CD4-positive, alpha-beta T cell treated with Interleukin-6 for 4 hours (primary cell): ENCODE measurements at regions not wholly inside any gene's neighbourhood (a gene's known extent, or its start where the extent isn't known, plus 50 kb on each side); places are given as distances from the start of the nearest gene placed in this dataset.
"Not testable (repeated sequence)": the region's sequence is repeated elsewhere in the genome, so short reads cannot be mapped to it uniquely, and the experiment has no call there.

Experiments
- DNase-seq: peaks from one replicate; pipeline ENCODE4 v3.0.0-alpha.2; 2020; ENCODE audit warnings: mixed read lengths

DNA sequence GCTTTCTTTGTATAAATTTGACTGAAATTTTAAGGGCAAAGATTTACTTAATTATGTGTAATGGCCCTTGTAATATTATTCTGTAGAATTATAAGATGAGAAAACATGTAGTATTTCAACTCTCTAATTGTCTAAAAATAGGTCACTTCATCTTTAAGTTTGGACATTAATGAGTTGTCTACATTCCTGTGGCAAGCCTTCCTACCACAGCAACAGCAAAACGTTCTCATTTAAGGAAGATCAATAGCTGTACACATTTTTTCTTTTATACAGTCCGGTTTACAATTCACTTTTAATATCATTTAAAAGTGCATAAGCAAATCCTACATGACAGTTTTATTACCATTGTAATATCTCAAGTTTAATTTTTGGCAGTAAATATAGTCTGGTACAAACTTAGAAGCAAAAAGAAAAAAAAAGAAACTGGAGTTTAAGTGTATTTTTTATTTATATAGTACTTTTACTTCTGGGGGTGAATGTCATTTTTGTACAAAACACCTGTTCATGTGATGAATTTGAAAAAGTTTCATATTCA lies 501.8 kb downstream of the ZPLD1 start:
- no peak for DNase-seq

DNA sequence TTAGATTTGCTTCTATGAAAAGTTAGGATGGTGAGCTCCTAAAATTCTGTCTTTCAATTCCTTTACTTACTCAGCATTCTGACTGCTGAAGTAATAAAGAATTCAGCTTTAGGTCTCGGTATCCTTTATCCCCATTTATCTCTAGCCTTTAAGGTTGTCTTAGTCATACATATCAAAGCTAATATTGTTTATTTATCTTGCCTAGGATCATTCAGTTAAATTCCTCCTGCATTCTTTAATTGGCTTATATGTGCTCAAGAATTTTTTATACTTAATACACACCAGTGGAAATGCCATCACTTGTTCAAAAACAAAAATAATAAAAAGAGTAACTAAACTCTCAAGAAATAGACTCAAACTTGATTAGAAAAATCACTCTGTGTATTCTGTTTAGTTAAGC lies 507.0 kb downstream of the ZPLD1 start:
- no peak for DNase-seq

DNA sequence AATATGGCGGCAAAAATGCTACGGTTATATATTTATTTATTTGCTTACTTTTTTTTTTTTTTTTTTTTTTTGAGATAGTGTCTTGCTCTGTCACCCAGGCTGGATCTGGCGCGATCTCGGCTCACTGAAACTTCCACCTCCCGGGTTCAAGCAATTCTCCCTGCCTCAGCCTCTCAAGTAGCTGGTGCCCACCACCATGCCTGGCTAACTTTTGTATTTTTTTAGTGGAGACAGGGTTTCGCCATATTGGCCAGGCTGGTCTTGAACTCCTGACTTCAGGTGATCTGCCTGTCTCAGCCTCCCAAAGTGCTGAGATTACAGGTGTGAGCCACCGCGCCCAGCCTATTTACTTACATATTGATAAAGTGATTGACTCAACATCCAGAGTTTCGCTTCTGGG lies 511.6 kb downstream of the ZPLD1 start:
- not testable (repeated sequence) for DNase-seq

DNA sequence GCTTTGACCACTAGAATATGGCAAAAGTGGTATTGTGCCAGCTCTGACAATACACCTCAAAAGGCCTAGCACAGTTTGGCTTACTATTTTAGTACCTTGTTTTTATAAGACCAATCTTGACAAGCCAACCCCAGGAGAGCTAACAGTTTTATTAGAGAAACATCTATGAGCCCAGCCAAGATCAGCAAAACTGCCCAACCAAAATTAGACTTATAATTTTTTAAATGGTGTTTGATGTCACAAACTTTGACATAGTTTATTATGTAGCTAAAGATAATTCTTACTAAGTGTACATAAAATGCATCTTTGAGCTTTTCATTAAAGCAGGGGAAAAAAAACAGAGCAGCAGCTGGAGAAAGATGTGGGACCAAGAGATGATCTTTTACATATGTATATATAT lies 537.5 kb downstream of the ZPLD1 start:
- no peak for DNase-seq

DNA sequence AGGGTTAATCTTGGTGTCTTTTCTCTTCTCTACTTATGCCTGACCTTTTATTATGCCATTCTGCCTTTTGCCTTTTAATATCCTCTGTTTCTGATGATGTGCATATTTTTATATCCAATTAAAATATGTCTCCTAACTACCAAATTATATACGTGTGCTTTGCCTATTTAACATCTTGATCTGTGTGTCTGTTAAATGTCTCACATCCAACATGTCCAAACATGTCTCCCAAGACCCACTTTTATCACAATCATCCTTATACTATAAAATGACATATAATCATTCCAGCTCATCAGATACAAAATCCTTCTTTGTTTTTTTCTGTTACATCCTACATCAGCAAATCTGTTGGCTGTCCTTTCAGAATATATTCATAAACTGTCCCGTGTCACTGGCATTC lies 539.5 kb downstream of the ZPLD1 start:
- DNase-seq = no peak

DNA sequence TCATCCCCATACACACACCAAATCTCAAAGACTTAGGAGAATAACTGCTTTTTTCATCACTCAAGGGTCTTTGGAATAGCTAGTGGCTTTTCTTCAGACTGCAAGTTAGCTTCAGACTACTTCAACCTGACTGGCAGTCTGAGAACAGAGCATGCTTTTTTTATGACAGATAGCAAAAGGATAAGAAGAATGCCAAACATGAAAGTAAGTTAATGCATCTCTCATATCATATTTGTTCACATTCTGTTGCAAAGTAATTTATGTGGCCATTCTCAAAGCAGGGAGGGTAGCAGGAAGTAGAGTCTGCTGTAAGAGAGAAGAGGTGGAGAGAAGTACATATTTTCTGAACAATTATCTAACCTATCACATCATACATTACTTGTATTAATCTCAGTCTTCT lies 544.4 kb downstream of the ZPLD1 start:
- DNase-seq = no peak

DNA sequence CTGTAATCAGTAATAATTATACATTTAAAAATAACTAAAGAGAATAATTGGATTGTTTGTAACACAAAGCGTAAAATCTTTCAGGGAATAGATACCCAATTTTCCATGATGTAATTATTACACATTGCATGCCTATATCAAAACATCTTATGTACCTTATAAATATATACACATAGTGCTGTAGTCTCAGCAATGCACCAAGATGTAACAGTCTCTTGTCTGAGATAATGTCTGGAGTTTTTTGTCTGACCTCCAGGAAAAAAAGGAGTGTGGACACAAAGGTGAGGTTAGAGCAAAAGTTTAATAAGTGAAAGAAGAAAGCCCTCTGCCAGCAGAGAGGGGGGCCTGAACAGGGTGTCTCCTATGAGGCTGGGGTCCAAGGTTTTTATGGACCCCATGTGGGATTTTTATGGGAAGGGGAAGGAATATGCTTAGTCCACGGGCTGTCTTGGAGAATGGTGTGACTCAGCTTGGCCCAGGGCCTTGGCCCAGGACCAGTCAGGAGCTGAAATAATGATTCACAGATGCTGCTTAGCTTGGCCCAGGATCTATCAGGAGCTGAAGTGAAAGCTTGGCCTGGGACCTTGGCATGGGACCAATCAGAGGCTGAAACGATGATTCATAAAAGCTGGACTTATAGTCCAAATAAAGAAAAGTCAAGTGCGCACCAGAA lies 545.0 kb downstream of the ZPLD1 start:
- DNase-seq = no peak

DNA sequence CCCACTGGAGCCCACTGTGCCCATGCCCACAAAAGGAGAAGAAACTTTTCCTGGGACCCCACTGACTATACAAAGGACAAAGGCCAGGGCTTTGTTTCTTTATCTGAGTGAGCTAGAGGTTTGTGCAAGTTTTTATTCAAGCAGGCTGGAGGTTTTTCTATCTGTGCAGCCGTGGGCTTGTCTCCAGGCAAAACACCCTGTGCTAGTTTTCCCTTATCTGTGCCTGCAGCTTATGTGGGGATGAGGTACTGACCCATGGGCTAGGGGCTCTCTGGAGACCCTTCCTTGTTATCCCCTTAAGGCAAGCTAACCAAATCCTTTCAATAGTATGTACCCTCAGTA lies 545.5 kb downstream of the ZPLD1 start:
- DNase-seq = no peak

DNA sequence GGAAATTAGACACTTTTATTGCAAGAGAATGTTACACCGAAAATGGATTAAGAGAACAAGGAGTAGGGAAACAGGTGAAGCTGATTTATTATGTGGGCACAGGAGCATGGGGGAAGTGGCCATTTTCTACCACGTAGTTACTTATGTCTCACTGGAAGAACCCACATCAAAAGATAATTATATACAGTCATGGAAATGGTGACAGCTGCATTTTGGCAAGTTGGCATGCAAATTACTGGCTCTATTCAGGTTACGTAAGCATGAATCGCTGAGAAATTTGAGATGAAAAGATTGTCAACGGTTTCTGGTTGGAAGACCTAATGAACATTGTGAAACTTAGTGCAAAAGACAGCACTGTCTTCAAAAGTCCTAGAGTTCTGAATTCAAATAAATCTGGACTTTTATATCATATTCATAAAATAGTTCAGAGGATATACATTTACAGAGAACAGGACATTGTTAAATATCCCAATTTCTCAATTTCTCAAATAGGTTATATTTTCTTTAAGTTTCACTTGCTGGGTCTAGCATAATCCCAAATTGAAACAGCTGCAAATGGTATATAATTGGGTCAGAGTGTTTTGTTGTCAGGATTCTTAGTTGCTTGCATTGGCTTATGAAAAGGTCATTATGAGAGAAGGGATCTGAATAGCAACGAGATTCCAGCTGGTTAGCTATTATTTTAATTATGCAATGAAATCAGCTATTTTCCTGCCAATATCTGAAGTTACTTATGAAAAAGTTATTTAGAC lies 567.8 kb downstream of the ZPLD1 start:
- no peak for DNase-seq

DNA sequence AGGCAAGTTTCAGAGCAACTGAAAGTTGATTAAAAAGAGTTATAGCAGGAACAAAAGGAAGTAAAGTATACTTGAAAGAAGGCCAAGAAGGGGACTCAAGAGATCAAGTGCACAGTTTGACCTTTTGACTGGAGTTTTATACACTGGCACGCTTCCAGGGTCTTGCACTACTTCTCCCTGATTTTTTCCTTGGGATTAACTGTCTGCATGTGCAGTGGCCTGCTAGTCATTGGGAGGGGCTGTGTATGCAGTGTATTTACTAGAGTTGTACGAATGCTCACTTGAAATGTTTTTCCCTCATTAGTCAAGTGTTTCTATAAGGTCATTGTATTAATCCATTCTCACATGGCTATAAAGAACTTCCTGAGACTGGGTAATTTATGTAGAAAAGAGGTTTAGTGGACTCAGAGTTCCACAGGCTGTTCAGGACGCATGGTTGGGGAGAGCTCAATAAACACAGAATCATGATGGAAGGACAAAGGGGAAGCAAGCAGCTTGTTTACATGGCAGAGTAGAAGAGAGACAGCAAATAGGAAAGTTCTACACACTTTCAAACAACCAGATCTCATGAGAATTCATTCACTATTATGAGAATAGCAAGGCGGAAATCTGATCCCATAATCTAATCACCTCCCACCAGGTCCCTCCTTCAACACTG lies 571.8 kb downstream of the ZPLD1 start:
- no peak for DNase-seq

DNA sequence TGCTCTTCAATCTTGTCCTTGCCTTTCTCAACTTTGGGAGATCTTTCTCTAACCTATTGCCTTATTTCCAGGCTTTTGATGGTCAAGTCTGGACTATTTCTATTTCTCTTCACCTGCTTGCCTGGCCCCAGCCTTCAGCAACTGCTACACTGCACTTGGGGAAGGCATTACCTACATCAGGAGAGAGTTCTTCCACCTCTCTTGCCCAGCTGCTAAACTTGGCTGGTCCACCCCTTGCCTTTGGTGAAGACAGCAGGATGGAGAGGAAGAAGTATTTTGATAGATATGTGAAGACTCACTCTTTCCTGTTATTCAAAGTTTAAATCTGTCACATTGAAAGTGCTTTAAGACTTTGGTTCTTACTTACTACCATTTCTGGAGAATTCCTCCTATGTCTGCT lies 574.8 kb downstream of the ZPLD1 start:
- DNase-seq = no peak

DNA sequence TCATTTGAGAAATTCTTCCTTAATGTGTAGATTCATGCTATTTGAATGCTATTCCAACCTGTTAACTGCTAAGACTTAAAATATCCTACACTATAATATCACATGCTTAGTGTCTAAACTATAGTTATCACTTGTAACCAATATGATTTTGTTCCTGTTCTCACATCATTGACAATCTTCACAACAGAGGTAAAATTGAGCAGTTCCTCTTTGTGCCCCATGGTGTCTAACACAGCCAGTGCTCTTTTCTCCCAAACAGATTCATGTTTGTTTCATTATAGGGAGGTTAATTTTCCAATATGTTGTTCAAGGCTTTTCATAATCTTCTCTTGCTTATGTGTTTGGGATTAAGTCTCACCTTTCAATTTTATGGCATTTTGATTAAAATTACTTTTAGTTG lies 591.1 kb downstream of the ZPLD1 start:
- no peak for DNase-seq

DNA sequence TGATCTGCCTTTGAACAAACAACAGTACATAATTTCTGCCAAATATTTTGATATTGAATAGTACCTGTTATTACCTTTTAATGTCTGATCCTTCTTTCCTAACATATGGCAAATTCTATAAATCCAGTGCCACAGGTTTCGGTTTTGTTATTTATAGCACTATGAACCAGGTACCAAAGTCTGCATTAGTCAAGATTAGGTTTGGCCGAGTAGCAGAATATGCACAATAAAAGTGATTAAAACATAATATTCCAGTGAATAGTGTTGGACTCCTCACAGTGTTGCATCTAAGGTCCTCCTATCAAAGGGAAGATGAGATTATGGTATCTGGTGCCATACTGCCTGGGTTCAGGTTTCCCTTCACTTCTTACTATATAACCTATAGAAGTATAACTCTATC lies 599.0 kb downstream of the ZPLD1 start:
- DNase-seq = no peak

DNA sequence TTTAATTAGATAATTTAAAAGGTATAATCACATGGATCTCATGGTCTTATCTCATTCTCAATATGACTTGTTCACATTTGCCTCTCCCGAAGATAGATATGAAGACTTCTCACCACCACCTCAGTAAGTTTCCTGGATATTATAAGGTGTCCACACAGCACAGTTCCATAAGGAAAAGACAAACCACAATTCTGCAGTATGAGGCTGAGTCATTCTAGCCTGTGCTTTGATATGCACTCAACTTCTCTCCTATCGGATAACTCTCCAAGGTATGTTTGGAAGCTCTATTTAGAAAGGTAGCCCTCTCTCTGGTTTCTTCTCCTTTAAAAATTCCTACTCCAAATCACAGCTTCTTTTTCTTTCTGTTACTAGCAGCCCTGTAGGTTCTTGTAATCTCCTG lies 612.8 kb downstream of the ZPLD1 start:
- DNase-seq = no peak

DNA sequence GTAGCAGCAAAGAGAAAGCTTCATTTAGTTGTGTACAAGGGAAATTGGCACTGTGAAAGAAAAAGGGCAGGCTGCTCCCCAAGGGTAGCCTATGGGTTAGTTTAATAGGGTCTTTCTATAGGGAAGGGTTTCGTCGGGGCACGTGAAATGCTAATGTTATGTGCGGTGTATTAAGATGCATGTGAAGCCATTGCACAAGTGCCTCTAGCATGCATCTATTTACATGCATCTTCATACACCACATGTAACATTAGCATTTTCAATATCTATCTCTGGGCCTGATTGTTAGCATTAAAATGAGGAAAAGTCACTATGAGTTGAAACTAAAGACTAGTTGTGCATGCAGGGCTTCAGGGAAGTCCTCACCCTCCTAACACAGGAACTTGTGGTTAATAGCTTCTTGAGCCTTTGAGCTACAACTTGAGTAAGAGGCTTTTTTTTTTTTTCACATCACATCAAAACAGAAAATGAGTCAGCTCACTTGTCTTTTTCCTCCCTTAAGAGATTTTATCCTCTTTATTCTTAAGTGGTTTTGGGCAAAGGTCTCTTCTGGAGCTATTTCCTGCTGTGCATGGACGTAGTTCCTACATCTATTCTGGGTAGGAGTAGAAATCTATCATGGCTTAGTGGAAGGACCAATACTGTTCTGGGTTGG lies 613.4 kb downstream of the ZPLD1 start:
- no peak for DNase-seq

DNA sequence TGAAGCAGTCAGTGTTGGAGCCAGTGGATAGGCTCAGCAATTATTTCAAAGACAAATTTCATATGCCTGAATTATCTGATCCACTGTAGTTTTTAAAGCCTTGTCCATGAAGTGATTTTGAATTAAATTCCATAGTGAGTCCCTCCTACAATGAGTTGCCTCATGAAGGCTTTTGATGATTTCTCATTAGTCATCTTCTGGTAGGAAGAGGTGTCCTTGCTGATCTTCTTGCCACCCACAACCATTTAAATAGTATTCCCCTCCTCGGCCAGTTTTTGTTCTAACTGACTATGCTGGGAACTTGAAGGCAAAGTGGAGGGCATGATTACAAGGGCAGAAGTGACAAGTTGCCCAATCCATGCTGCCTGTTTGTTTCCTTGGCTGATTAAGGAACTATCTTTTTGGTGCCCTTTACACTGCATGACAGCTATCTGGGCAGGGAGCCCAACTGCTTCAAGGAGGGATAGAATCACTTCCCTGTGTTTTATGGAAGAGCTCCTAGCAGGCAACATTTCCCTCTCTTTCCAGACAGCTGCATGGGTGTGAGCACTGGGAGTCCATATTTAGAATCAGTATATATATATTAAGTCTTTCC lies 617.5 kb downstream of the ZPLD1 start:
- no peak for DNase-seq

DNA sequence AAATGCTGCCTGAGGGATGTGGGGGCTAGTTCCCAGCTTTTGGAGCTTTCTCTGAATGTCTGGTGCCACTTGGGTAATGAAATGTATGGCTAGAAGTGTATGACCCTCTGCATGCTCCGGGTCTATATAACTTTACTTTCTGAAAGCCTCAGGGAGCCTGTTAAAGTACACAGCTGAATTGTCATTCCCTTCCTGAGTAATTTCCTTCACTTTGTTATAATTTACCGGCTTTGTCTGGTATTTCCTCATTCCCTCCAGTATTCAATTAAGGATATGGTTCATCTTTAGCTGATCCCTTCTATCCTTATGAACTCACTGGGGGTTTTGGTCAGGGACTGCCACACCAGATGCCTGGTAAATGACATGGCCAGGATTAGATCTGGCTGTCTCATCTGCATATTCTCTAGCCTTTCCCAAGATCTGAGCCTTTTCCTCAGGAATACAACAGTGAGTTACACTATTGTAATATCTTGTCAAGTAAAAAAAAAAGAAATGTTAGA lies 620.3 kb downstream of the ZPLD1 start:
- DNase-seq = no peak

DNA sequence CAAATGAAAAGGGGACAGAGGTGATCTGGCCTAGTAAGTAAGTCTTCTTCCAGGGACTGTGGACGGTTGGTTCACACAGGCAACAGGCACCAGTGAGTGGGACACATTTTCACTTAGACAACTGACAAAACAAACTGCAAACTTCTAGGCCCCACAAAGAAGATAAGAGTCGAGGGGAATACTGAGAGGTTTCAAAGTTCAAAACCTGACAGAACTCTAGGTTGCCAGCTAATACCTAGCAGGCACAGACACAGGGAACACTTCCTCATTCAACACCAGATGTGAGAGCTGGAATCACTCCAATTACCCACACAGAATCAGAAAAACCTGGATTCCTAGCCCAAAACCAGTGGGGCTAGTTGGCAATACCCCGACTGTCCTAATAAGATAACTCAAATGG lies 621.7 kb downstream of the ZPLD1 start:
- DNase-seq = no peak

DNA sequence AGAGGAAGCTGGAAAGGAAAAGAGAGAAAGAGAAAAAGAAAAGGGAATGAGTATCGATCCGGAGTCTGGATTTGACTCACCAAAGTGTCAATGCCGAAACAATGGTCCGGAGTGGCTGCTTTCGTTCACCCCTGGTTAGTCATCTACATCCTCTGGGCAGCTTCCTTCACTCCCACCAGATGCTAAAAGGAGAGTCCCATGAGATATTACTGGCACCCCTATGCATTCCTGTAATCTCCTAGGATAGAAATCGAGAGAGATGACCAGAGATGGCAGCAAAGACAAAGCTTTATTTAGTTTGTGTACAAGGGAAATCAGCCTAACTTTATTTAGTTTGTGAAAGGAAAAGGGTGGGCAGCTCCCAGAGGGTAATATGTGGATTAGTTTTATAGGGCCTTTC lies 622.2 kb downstream of the ZPLD1 start:
- DNase-seq = no peak

DNA sequence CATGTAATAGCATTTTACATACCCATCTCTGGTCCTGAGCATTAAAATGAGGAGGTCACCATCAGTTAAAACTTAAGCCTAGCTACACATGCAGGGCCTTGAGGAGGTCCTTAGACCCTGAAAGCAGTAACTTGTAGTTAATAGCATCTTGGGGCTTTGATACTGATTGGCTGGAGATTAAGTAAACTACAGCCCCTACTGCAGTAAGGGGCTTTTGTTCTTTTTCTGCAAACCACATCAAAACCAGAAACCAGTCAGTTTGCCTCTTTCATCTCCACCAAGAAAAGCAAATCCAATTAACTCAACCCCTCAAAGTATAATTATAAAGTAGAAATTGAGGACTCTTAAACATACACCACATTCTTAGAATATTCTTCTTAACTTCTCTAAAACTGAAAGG lies 622.7 kb downstream of the ZPLD1 start:
- no peak for DNase-seq

DNA sequence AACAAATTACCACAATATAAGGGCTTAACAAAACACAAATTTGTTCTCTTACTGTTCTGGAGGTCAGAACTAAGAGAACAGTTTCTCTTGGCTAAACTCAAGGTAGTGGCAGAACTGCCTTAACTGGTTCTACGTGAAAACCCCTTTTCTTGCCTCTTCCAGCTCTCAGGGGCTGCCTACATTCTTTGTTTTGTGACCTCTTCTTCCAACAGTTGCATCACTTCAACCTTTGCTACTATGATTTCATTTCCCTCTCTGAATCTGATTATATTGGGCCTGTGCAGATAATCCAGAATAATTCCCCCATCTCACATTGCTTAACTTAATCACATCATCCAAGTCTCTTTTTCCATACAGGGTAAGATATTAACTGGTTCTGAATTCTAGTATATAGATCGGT lies 624.6 kb downstream of the ZPLD1 start:
- DNase-seq = no peak

DNA sequence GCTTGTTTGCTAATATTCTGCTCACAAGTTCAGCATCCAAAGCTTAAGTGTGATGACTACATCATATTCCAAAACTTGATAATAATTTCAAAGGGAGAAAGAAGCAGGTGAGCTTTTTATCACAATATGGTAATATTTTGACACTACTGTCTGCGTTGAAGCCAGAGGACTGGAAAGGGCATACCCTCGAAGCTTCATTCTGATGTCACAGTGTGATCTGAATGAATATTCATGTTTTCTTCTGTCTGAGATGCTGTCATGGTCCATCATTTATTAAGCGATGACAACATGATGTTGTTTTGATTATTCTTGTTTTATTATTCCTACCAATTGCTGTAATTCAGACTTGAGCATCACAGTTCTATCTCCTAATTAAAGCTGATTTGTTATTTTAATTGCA lies 625.4 kb downstream of the ZPLD1 start:
- DNase-seq = no peak

DNA sequence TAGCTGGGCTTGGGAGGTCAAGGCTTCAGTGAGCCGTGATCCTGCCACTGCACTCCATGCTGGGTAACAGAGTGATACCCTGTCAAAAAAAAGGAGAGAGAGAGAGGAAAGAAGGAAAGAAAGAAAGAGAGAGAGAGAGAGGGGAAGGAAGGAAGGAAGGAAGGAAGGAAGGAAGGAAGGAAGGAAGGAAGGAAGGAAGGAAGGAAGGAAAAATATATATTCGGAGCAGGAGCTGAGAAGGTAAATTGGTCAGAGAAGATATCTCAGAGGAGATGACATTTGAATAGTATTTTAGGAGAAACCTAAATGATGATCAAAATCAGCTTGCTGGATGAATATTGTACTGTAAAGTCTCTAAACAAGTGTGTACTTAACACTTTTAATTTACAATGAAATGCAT lies 633.1 kb downstream of the ZPLD1 start:
- DNase-seq = no peak
